ENCODE measurements at regions not wholly inside any gene's neighbourhood (a gene's known extent, or its start where the extent isn't known, plus 50 kb on each side); places are given as distances from the start of the nearest gene placed in this dataset.

DNA sequence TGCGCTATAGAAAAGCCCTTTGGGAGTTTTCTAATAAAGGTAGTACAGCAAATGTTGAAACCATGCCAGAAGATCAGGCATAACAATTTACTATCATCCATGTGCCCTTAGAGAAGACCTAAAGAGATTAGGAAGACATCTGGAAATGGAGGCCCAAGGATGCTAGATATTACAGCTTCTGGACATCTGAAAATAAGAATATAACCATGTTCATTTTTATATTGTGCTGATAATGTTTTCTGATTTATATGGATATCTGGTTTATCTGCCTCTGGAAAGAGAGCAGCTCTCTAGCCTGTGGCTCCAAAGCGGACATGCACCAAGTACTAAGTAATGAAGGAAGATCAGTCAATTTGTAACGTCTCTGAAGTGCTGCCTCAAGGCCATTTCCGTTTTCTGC is 478.0 kb upstream of the DDX18 start:
- TF ChIP-seq EZH2 (IDR thresholded peaks at IDR 0.05; ENCODE audit: borderline replicate concordance, low read depth, low read length, severe bottlenecking): no peak
- TF ChIP-seq, protein P1, sequence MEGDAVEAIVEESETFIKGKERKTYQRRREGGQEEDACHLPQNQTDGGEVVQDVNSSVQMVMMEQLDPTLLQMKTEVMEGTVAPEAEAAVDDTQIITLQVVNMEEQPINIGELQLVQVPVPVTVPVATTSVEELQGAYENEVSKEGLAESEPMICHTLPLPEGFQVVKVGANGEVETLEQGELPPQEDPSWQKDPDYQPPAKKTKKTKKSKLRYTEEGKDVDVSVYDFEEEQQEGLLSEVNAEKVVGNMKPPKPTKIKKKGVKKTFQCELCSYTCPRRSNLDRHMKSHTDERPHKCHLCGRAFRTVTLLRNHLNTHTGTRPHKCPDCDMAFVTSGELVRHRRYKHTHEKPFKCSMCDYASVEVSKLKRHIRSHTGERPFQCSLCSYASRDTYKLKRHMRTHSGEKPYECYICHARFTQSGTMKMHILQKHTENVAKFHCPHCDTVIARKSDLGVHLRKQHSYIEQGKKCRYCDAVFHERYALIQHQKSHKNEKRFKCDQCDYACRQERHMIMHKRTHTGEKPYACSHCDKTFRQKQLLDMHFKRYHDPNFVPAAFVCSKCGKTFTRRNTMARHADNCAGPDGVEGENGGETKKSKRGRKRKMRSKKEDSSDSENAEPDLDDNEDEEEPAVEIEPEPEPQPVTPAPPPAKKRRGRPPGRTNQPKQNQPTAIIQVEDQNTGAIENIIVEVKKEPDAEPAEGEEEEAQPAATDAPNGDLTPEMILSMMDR (IDR thresholded peaks at IDR 0.05; ENCODE audit: borderline replicate concordance, extremely low read depth, low read length, poor library complexity, severe bottlenecking): no peak

Data from DND-41 (cell line).